HG03460 (cell line): ENCODE measurements at regions not wholly inside any gene's neighbourhood (a gene's known extent, or its start where the extent isn't known, plus 50 kb on each side); places are given as distances from the start of the nearest gene placed in this dataset.
A peak's percentile ranks its signal among the peaks of the same experiment; 100 is the strongest.

Experiments
- ATAC-seq: cut with Tn5 transposase; IDR thresholded peaks from one replicate; pipeline ENCODE4 v1.9.1; 2021; ENCODE audit not compliant: unreplicated experiment

DNA sequence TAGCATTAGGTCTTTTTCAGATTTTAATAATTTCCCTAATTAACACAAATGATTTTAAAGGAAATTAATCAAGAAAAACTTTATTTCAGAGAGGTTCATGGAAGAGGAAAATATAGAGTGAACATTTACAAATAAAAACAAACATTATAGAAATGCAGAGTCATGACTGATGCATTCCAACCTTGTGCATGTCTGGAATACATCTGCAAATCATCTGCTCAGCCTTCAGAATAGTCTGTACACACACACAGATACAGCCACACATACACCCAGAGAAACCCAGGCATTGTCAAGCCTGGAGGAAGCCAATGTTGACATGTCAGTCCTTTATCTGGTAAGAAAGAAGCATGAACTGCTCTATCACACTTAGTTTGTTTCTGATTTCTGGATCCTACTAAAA lies 61.3 kb upstream of the NFKB1 start:
- ATAC-seq, result no peak

DNA sequence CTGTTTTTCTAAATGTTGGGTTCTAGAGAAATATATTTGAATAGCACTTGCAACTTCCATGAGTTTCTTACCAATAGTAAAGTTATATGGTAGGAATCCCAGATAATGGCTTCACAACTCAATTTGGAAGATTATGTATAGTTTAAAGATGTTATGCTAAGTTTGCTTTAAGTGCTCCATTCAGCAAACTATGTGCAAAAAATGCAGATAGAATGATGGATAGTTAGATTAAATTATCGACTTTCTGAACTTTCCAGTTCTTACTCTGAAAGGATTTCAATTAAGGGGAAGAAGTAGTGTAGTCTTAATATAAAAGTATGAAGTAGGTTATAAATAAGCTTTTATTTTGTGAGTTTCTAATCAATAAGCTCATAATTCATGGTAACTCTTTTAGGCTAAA lies 60.7 kb upstream of the NFKB1 start:
- no peak for ATAC-seq

DNA sequence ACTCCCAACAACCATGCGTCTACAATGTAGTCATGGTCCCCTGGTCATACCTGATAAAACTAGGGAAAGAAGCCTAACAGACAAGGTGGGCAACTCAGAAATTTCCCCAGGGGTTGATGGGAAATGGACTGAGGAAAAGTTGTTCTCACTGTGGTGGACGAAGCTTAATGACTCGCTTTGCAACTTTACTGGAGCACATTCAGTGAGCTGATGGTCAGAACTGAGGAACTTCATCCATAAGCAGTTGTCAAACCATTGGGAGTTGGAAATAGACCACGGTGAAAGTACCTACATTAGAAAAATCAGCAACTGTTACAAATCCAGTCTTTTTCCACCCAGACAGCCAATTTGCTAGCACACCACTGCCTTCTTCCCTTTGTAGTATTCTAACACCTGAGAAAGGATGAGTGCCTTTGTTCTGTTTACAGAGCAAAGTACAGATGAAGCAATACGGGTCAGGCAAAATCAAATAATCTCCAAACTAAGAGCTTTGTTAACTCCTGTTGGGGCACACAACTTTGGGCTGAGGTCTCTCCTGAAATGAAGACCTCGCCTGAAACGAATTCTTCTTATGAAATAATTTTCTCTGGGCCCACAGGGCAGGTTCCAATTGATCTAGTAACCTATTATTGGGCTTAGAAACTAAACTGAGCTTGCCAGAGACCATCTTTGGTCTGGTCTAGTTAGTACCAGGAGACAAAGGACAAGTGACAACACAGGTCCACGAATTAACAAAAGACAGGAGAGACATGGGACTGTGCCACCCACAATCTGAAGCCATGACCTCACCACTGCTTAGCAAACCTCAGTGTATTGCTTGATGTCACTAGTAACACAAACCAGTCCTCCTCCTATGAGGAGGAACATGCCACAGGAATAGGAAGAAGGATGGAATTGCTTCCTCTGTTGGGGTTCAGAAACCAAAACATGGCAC lies 58.9 kb upstream of the NFKB1 start:
- no peak for ATAC-seq

DNA sequence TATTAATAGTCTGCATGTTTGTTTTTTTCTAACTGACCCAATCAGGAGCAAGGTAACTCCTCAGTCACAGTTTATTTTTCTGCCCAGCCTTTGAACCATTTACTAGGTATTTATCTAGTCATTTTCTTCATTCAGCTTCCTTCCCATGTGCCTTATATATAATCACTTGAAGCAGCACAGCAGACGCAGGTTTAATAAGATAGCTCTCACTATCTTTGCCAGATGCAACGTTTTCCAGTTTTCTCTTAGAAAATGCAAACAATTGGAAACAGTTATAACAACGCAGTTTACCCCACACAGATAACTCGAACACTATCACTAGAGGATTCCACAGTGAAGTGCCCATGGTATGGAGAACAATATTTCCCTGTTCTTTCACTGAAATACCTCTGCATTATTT lies 56.4 kb upstream of the NFKB1 start:
- no peak for ATAC-seq

DNA sequence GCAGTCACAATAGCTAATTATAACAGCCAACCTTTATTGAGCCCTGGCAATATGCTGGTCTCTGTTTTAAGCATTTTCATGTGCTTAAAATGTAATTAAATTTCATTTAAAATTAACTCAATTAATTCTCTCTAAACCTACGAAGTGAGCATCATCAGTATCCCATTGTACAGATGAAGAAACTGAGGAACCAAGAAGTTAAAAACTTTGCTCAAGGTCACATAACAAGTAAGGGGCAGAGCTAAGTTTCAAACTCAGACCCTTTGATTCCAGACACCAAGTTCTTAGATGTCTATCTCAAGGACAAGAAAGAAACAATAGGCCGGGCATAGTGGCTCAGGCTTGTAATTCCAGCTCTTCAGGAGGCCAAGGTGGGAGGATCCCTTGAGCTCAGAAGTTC lies 55.9 kb upstream of the NFKB1 start:
- no peak for ATAC-seq

DNA sequence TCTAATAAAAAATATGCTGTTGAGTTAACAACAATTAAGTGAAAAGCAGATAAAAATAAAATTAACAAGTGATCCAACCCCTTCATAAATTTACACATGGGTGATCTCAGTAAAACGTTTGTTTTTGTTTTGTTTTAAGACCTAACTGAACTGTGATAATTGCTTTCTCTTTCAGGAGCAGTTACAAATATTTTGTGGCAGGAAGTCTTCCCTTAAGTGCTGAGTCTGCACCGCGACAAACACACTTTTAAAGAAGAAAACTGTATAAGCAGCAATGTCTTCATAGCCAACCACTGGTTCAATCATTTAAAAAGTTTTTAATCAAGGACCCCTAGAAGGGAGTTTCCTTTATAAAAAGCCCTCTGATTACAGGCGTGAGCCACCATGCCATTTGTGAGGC lies 53.7 kb upstream of the NFKB1 start:
- ATAC-seq, result no peak

DNA sequence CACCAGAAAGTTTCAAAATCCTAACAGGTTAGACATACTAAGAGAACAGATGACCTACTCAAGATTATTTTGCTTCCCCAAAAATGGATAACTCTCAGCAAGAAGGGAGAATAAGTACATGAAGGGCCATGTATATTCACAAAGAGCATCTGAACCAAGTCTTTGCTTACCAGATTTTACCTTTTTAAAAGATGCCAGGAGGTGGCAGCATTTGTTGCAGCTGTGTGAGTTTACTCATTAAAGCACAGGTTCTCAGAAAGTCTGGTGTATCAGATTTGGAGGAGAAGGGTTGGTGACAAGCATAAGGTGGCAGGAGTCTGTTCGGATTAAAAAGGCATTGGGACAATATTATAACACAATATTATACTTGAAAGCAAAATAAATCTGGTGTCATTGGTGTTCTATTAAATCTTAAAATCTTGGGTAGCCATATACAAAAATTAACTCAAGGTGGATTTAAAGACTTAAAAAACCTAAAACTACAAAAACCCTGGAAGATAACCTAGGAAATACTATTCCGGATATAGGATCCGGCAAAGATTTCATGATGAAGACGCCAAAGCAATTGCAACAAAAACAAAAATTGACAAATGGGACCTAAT lies 51.3 kb upstream of the NFKB1 start:
- peak; percentile 73 for ATAC-seq

DNA sequence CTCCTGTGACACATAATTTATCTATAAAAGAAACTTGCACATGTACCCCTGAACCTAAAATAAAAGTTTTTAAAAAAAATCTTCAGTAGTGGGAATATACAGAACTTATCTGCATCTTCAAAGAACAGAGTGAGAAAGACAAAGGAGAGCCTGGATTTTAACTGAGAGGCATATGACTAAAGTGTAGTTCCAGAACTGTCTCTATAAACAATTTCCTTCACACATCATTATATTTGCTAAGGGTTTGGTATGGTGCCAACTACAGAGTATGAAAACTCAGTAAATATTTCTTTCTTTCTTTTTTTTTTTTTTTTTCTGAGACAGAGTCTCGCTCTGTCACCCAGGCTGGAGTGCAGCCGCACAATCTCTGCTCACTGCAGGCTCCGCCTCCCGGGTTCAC lies 49.9 kb upstream of the NFKB1 start:
- ATAC-seq, result no peak
